Karpas-422 (cell line): ENCODE measurements at regions not wholly inside any gene's neighbourhood (a gene's known extent, or its start where the extent isn't known, plus 50 kb on each side); places are given as distances from the start of the nearest gene placed in this dataset.

Experiments
- DNase-seq: peaks from one replicate; pipeline ENCODE4 v3.0.0-alpha.2; 2015
- H2AFZ ChIP-seq: fragments of 200-600 bp; sonication (generic); 2 replicates; pipeline ENCODE4 v1.6.1; 2014; ENCODE audit warnings: antibody characterized with exemption, low read length, mixed read lengths
- H3K27ac ChIP-seq: fragments of 200-600 bp; sonication (generic); 2 replicates; pipeline ENCODE4 v1.5.1; 2014; ENCODE audit warnings: mild to moderate bottlenecking, low read length, moderate library complexity
- H3K27me3 ChIP-seq: fragments of 200-600 bp; sonication (generic); 2 replicates; pipeline ENCODE4 v1.6.1; 2014; ENCODE audit warnings: low read length, mixed read lengths
- H3K36me3 ChIP-seq: fragments of 200-600 bp; sonication (generic); 2 replicates; pipeline ENCODE4 v1.6.1; 2014; ENCODE audit warnings: low read length, mixed read lengths; ENCODE audit not compliant: insufficient read depth
- H3K4me1 ChIP-seq: fragments of 200-600 bp; sonication (generic); 2 replicates; pipeline ENCODE4 v1.6.1; 2014; ENCODE audit warnings: mild to moderate bottlenecking, low read length, mixed read lengths
- H3K4me2 ChIP-seq: fragments of 200-600 bp; sonication (generic); 2 replicates; pipeline ENCODE4 v1.6.1; 2014; ENCODE audit warnings: low read length, low read depth, mild to moderate bottlenecking; ENCODE audit not compliant: poor library complexity, severe bottlenecking
- H3K4me3 ChIP-seq: fragments of 200-600 bp; sonication (generic); 2 replicates; pipeline ENCODE4 v1.5.1; 2014; ENCODE audit warnings: mild to moderate bottlenecking, antibody characterized with exemption, low read length, mixed read lengths
- H3K79me2 ChIP-seq: fragments of 200-600 bp; sonication (generic); 2 replicates; pipeline ENCODE4 v1.6.1; 2014; ENCODE audit warnings: mild to moderate bottlenecking, low read length, mixed read lengths
- H3K9ac ChIP-seq: fragments of 200-600 bp; sonication (generic); 2 replicates; pipeline ENCODE4 v1.6.0; 2014; ENCODE audit warnings: low read length
- H3K9me2 ChIP-seq: fragments of 200-600 bp; sonication (generic), shearing (Covaris generic); replicated peaks from 2 replicates; pipeline ENCODE4 v1.6.0; 2014; ENCODE audit warnings: mild to moderate bottlenecking, low read length, moderate library complexity; ENCODE audit not compliant: insufficient read depth
- H3K9me3 ChIP-seq: fragments of 300-700, 200-600 bp; sonication (generic); 2 replicates; pipeline ENCODE4 v1.6.1; 2014; ENCODE audit warnings: low read length, mixed read lengths
- H4K20me1 ChIP-seq: fragments of 200-600 bp; sonication (generic); 2 replicates; pipeline ENCODE4 v1.6.1; 2014; ENCODE audit warnings: mild to moderate bottlenecking, antibody characterized with exemption, low read length, low read depth; ENCODE audit not compliant: insufficient read depth

DNA sequence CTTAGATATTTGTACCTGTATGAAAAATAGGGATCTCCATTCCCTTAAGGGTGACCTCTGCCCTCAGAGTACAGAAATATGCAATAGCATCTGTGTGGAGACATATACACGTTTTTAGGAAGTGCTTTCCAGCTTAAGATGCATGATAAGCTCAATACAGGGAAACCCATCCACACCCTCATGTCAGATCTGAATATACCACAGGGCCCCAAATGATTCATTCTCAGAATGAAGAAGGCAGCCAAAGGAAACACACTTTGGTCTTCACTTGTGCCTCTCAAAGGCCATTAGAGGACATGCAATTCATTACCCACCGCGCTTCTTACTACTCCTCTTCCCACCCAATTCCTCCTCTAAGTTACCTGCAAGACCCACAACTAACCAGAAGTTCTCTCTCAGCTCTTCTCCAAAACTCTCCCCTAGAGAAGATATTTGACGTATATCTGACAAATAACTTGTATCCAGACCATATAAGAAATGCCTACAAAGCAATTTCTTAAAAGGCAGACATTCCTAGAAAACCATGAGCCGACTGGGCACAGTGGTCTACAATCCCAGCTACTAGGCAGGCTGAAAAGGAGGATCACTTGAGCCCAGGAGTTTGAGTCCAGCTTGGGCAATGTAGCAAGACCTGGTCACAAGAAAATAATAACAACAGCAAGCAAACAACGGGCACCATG lies 103.0 kb downstream of the OAT start:
- no peak overlapping the region for H3K4me3 ChIP-seq
- H3K79me2 ChIP-seq, result no peaks in the 10 kb centered on the region
- no peak overlapping the region for H3K27ac ChIP-seq
- no peak overlapping the region for H2AFZ ChIP-seq
- no peak overlapping the region for H3K9ac ChIP-seq
- H3K36me3 ChIP-seq, result no peaks in the 10 kb centered on the region
- DNase-seq, result no peak
- no peaks in the 10 kb centered on the region for H3K27me3 ChIP-seq
- H4K20me1 ChIP-seq, result no peaks in the 10 kb centered on the region
- H3K4me1 ChIP-seq, result no peaks in the 10 kb centered on the region
- no peak overlapping the region for H3K4me2 ChIP-seq
- H3K9me3 ChIP-seq, result no peaks in the 10 kb centered on the region
- H3K9me2 ChIP-seq, result no peaks in the 10 kb centered on the region

DNA sequence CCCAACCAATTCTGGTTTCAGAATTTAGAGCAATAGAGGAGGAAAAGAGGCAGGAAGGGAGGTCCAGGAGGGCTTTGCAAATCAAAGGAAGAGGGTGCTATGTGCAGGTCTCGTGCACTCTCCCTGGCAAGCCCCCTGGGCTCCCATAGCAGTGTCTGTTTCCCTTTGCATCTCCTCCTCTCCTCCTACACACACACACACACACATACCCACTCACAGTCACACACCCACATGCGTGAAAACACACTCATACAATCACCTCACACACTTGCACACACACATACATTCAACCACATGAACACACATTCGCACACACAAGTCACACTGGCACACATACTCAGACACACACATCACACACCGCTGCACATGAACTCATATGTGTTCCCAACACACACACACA lies 105.3 kb downstream of the OAT start:
- H3K4me3 ChIP-seq, result no peak overlapping the region
- no peak overlapping the region for H3K27ac ChIP-seq
- no peak overlapping the region for H3K9ac ChIP-seq
- no peaks in the 10 kb centered on the region for H3K4me1 ChIP-seq
- no peak overlapping the region for H3K4me2 ChIP-seq
- no peaks in the 10 kb centered on the region for H3K9me3 ChIP-seq
- H3K27me3 ChIP-seq, result no peaks in the 10 kb centered on the region
- no peaks in the 10 kb centered on the region for H3K36me3 ChIP-seq
- H4K20me1 ChIP-seq, result no peaks in the 10 kb centered on the region
- no peaks in the 10 kb centered on the region for H3K79me2 ChIP-seq
- no peak overlapping the region for H2AFZ ChIP-seq
- DNase-seq, result no peak
- H3K9me2 ChIP-seq, result no peaks in the 10 kb centered on the region

GRCh38 chr10:124308811-124309210 lies 109.9 kb downstream of the OAT start:
- no peaks in the 10 kb centered on the region for H3K9me3 ChIP-seq
- H3K4me1 ChIP-seq, result no peaks in the 10 kb centered on the region
- H3K9ac ChIP-seq, result no peak overlapping the region
- H3K4me3 ChIP-seq, result no peak overlapping the region
- no peak for DNase-seq
- H3K79me2 ChIP-seq, result no peaks in the 10 kb centered on the region
- no peaks in the 10 kb centered on the region for H3K36me3 ChIP-seq
- no peak overlapping the region for H2AFZ ChIP-seq
- H3K4me2 ChIP-seq, result no peak overlapping the region
- H3K27me3 ChIP-seq, result no peaks in the 10 kb centered on the region
- H4K20me1 ChIP-seq, result no peaks in the 10 kb centered on the region
- no peaks in the 10 kb centered on the region for H3K9me2 ChIP-seq
- H3K27ac ChIP-seq, result no peak overlapping the region

GRCh38 chr10:124308056-124308645 lies 110.6 kb downstream of the OAT start:
- H3K9me3 ChIP-seq, result no peaks in the 10 kb centered on the region
- no peaks in the 10 kb centered on the region for H3K4me1 ChIP-seq
- no peak overlapping the region for H3K4me2 ChIP-seq
- no peak overlapping the region for H3K9ac ChIP-seq
- no peak for DNase-seq
- no peaks in the 10 kb centered on the region for H3K9me2 ChIP-seq
- H3K4me3 ChIP-seq, result no peak overlapping the region
- H4K20me1 ChIP-seq, result no peaks in the 10 kb centered on the region
- H3K36me3 ChIP-seq, result no peaks in the 10 kb centered on the region
- no peak overlapping the region for H2AFZ ChIP-seq
- no peak overlapping the region for H3K27ac ChIP-seq
- no peaks in the 10 kb centered on the region for H3K79me2 ChIP-seq
- H3K27me3 ChIP-seq, result no peaks in the 10 kb centered on the region

- Histone ChIP-seq H3K9ac (no peak overlapping the region), H3K9me2 (no peaks in the 10 kb centered on the region), H3K27me3 (no peaks in the 10 kb centered on the region), H3K36me3 (no peaks in the 10 kb centered on the region), H4K20me1 (no peaks in the 10 kb centered on the region), H2AFZ (no peak overlapping the region), H3K27ac (no peak overlapping the region), H3K4me1 (no peaks in the 10 kb centered on the region), H3K79me2 (no peaks in the 10 kb centered on the region), H3K9me3 (no peaks in the 10 kb centered on the region), H3K4me3 (no peak overlapping the region), H3K4me2 (no peak overlapping the region)
- DNase-seq, result no peak
Observed at GRCh38 chr10:124307591-124307990, 111.1 kb downstream of the OAT start.

- no peaks in the 10 kb centered on the region for H4K20me1 ChIP-seq
- no peak for DNase-seq
- H2AFZ ChIP-seq, result no peak overlapping the region
- H3K27ac ChIP-seq, result no peak overlapping the region
- no peaks in the 10 kb centered on the region for H3K79me2 ChIP-seq
- H3K9me2 ChIP-seq, result no peaks in the 10 kb centered on the region
- H3K9me3 ChIP-seq, result no peaks in the 10 kb centered on the region
- H3K27me3 ChIP-seq, result no peaks in the 10 kb centered on the region
- H3K4me2 ChIP-seq, result no peak overlapping the region
- no peaks in the 10 kb centered on the region for H3K36me3 ChIP-seq
- no peaks in the 10 kb centered on the region for H3K4me1 ChIP-seq
- H3K4me3 ChIP-seq, result no peak overlapping the region
- H3K9ac ChIP-seq, result no peak overlapping the region
Observed at GRCh38 chr10:124306922-124307371, 111.8 kb downstream of the OAT start.

DNA sequence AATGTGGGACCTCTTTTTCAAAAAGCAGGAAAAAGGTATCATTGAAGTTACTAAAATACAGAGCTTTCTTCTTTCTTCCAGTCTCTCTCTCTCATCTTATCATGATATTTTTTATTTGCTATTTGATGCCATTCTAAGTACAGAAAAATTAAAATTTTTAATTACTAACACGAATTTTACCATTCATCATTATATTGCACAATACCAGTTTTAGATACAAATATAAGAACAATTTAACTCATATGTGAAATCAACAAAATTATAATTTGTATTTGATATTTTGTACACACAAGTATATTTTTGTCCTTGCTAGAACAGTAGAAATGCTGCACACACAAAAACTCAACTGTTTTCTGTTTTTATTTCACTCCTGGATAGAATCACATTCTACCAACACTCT lies 112.2 kb downstream of the OAT start:
- H3K4me1 ChIP-seq, result no peaks in the 10 kb centered on the region
- H3K36me3 ChIP-seq, result no peaks in the 10 kb centered on the region
- H3K79me2 ChIP-seq, result no peaks in the 10 kb centered on the region
- no peaks in the 10 kb centered on the region for H3K9me3 ChIP-seq
- no peak overlapping the region for H3K9ac ChIP-seq
- no peak for DNase-seq
- no peak overlapping the region for H3K4me2 ChIP-seq
- H3K4me3 ChIP-seq, result no peak overlapping the region
- H3K9me2 ChIP-seq, result no peaks in the 10 kb centered on the region
- H2AFZ ChIP-seq, result no peak overlapping the region
- H3K27ac ChIP-seq, result no peak overlapping the region
- H3K27me3 ChIP-seq, result no peaks in the 10 kb centered on the region
- H4K20me1 ChIP-seq, result no peaks in the 10 kb centered on the region

- no peaks in the 10 kb centered on the region for H3K36me3 ChIP-seq
- H3K9ac ChIP-seq, result no peak overlapping the region
- no peak overlapping the region for H2AFZ ChIP-seq
- H3K4me3 ChIP-seq, result no peak overlapping the region
- H3K9me2 ChIP-seq, result no peaks in the 10 kb centered on the region
- no peak overlapping the region for H3K27ac ChIP-seq
- no peaks in the 10 kb centered on the region for H4K20me1 ChIP-seq
- no peaks in the 10 kb centered on the region for H3K79me2 ChIP-seq
- DNase-seq, result no peak
- H3K9me3 ChIP-seq, result no peaks in the 10 kb centered on the region; the same call in 1 of the 2 replicates
- no peaks in the 10 kb centered on the region for H3K27me3 ChIP-seq
- no peaks in the 10 kb centered on the region for H3K4me1 ChIP-seq
- H3K4me2 ChIP-seq, result no peak overlapping the region
Observed at GRCh38 chr10:124305984-124306383, 112.7 kb downstream of the OAT start.
